Spinal cord (tissue), 9 donors: ENCODE measurements at regions not wholly inside any gene's neighbourhood (a gene's known extent, or its start where the extent isn't known, plus 50 kb on each side); places are given as distances from the start of the nearest gene placed in this dataset.
A peak's percentile ranks its signal among the peaks of the same experiment; 100 is the strongest.

Experiments used
- DNase-seq, 6 donors: peaks; one replicate each; pipeline versions ENCODE4 v3.0.0 to v3.0.0-alpha.2; 2013 to 2015; ENCODE audit warnings: low spot score in 6 of 6, low read depth in 4 of 6
- H3K27ac ChIP-seq: one replicate; pipeline ENCODE4 v1.5.1; 2013; ENCODE audit warnings: low read depth, low read length, control low read depth
- H3K27me3 ChIP-seq: one replicate; pipeline ENCODE4 v1.6.1; 2013; ENCODE audit warnings: low read length; ENCODE audit not compliant: control insufficient read depth, insufficient read depth
- H3K36me3 ChIP-seq: one replicate; pipeline ENCODE4 v1.6.1; 2013; ENCODE audit warnings: low read length; ENCODE audit not compliant: control insufficient read depth, insufficient read depth
- H3K4me1 ChIP-seq: one replicate; pipeline ENCODE4 v1.6.1; 2013; ENCODE audit warnings: low read length; ENCODE audit not compliant: control insufficient read depth, insufficient read depth
- H3K4me3 ChIP-seq: one replicate; pipeline ENCODE4 v1.5.1; 2013; ENCODE audit warnings: low read depth, low read length, control low read depth
- H3K9me3 ChIP-seq: one replicate; pipeline ENCODE4 v1.6.1; 2013; ENCODE audit warnings: low read length; ENCODE audit not compliant: control insufficient read depth, insufficient read depth
- WGBS: methylation state at CpG from one replicate; pipeline ENCODE4 v1.1.5; 2013; ENCODE audit warnings: missing lambda C conversion rate; ENCODE audit not compliant: insufficient coverage; 5-methylcytosine and 5-hydroxymethylcytosine counted together
- donor health status: healthy.

- Histone ChIP-seq H3K27ac (no peak overlapping the region), H3K4me3 (no peak overlapping the region), H3K4me1 (no peaks in the 10 kb centered on the region), H3K9me3 (no peaks in the 10 kb centered on the region), H3K36me3 (no peaks in the 10 kb centered on the region), H3K27me3 (no peaks in the 10 kb centered on the region)
- WGBS: 76% methylated on average over 4 of the region's 5 CpGs
- DNase-seq: no peak
Observed at GRCh38 chr2:234410526-234410925, 86.4 kb downstream of the ARL4C start.

GRCh38 chr2:234409590-234409989, 87.3 kb downstream of the ARL4C start:
- Histone ChIP-seq H3K27ac (no peak overlapping the region), H3K4me1 (no peaks in the 10 kb centered on the region), H3K4me3 (no peak overlapping the region), H3K27me3 (no peaks in the 10 kb centered on the region), H3K9me3 (no peaks in the 10 kb centered on the region), H3K36me3 (no peaks in the 10 kb centered on the region)
- WGBS: 99% methylated on average over 5 of the region's 8 CpGs
- DNase-seq: no peak

- no peaks in the 10 kb centered on the region for H3K36me3 ChIP-seq
- no peaks in the 10 kb centered on the region for H3K4me1 ChIP-seq
- peak in 1 of 6 donors; percentile 27 for DNase-seq
- no peaks in the 10 kb centered on the region for H3K9me3 ChIP-seq
- no peak overlapping the region for H3K27ac ChIP-seq
- H3K4me3 ChIP-seq: no peak overlapping the region
- WGBS: 100% methylated on average over 1 of the region's 9 CpGs
- no peaks in the 10 kb centered on the region for H3K27me3 ChIP-seq
Observed at GRCh38 chr2:234406085-234406484, 90.8 kb downstream of the ARL4C start.

- Histone ChIP-seq H3K9me3 (peaks cover 2% of the 10 kb centered on the region), H3K4me1 (no peaks in the 10 kb centered on the region), H3K4me3 (no peak overlapping the region), H3K27ac (no peak overlapping the region), H3K36me3 (no peaks in the 10 kb centered on the region), H3K27me3 (no peaks in the 10 kb centered on the region)
- no peak for DNase-seq
- WGBS: 86% methylated on average over 1 of the region's 2 CpGs
Observed at GRCh38 chr2:234405462-234405861, 91.4 kb downstream of the ARL4C start.

- Histone ChIP-seq H3K36me3 (no peaks in the 10 kb centered on the region), H3K27me3 (no peaks in the 10 kb centered on the region), H3K4me3 (no peak overlapping the region), H3K9me3 (peaks cover 2% of the 10 kb centered on the region), H3K27ac (no peak overlapping the region), H3K4me1 (no peaks in the 10 kb centered on the region)
- 69% methylated on average over 6 of the region's 8 CpGs for WGBS
- DNase-seq: no peak
Observed at GRCh38 chr2:234404957-234405356, 91.9 kb downstream of the ARL4C start.

- Histone ChIP-seq H3K4me3 (no peak overlapping the region), H3K4me1 (no peaks in the 10 kb centered on the region), H3K9me3 (peaks cover 2% of the 10 kb centered on the region), H3K27me3 (no peaks in the 10 kb centered on the region), H3K27ac (no peak overlapping the region), H3K36me3 (no peaks in the 10 kb centered on the region)
- WGBS: no CpG with 5 or more reads among the region's 1 CpG
- DNase-seq: no peak
Observed at GRCh38 chr2:234403751-234404150, 93.1 kb downstream of the ARL4C start.

- Histone ChIP-seq H3K27me3 (no peaks in the 10 kb centered on the region), H3K4me1 (no peaks in the 10 kb centered on the region), H3K9me3 (peaks cover 2% of the 10 kb centered on the region), H3K4me3 (no peak overlapping the region), H3K27ac (no peak overlapping the region), H3K36me3 (no peaks in the 10 kb centered on the region)
- WGBS: 92% methylated on average over 8 of the region's 8 CpGs
- no peak for DNase-seq
Observed at GRCh38 chr2:234403074-234403473, 93.8 kb downstream of the ARL4C start.

- Histone ChIP-seq H3K27me3 (no peaks in the 10 kb centered on the region), H3K27ac (no peak overlapping the region), H3K9me3 (peaks cover 2% of the 10 kb centered on the region), H3K36me3 (no peaks in the 10 kb centered on the region), H3K4me1 (no peaks in the 10 kb centered on the region), H3K4me3 (no peak overlapping the region)
- DNase-seq: no peak
- WGBS: 83% methylated on average over 1 of the region's 2 CpGs
Observed at GRCh38 chr2:234401426-234401825, 95.5 kb downstream of the ARL4C start.

- peaks cover 5% of the 10 kb centered on the region for H3K4me1 ChIP-seq
- no peaks in the 10 kb centered on the region for H3K27me3 ChIP-seq
- peaks cover 2% of the 10 kb centered on the region for H3K9me3 ChIP-seq
- no peak overlapping the region for H3K27ac ChIP-seq
- H3K36me3 ChIP-seq: no peaks in the 10 kb centered on the region
- 86% methylated on average over 10 of the region's 11 CpGs for WGBS
- no peak overlapping the region for H3K4me3 ChIP-seq
- no peak for DNase-seq
Observed at GRCh38 chr2:234399451-234400246, 97.2 kb downstream of the ARL4C start.

- 92% methylated on average over 2 of the region's 3 CpGs for WGBS
- no peak for DNase-seq
- H3K27me3 ChIP-seq: no peaks in the 10 kb centered on the region
- no peak overlapping the region for H3K4me3 ChIP-seq
- peaks cover 2% of the 10 kb centered on the region for H3K9me3 ChIP-seq
- H3K36me3 ChIP-seq: no peaks in the 10 kb centered on the region
- no peak overlapping the region for H3K27ac ChIP-seq
- peaks cover 5% of the 10 kb centered on the region for H3K4me1 ChIP-seq
Observed at GRCh38 chr2:234398531-234398930, 98.3 kb downstream of the ARL4C start.
